GM21390 (cell line): ENCODE measurements at regions not wholly inside any gene's neighbourhood (a gene's known extent, or its start where the extent isn't known, plus 50 kb on each side); places are given as distances from the start of the nearest gene placed in this dataset.

Experiments used
- ATAC-seq: cut with Tn5 transposase; IDR thresholded peaks from one replicate; pipeline ENCODE4 v1.9.1; 2021; ENCODE audit not compliant: unreplicated experiment

GRCh38 chr6:103231181-103231580 is 1628.5 kb downstream of the HACE1 start:
- ATAC-seq, result no peak

- no peak for ATAC-seq
Observed at GRCh38 chr6:103215847-103216246, 1643.9 kb downstream of the HACE1 start.

- no peak for ATAC-seq
Observed at GRCh38 chr6:103210686-103211085, 1649.0 kb downstream of the HACE1 start.

GRCh38 chr6:103198386-103198785 is 1661.3 kb downstream of the HACE1 start:
- ATAC-seq, result no peak

- ATAC-seq, result no peak
Observed at GRCh38 chr6:103193413-103193812, 1666.3 kb downstream of the HACE1 start.

- no peak for ATAC-seq
Observed at GRCh38 chr6:103191391-103192093, 1668.2 kb downstream of the HACE1 start.

GRCh38 chr6:103184776-103185175 is 1674.9 kb downstream of the HACE1 start:
- no peak for ATAC-seq

GRCh38 chr6:103183831-103184411 is 1675.8 kb downstream of the HACE1 start:
- ATAC-seq, result no peak

GRCh38 chr6:103178193-103178592 is 1681.5 kb downstream of the HACE1 start:
- no peak for ATAC-seq

GRCh38 chr6:103177791-103178190 is 1681.9 kb downstream of the HACE1 start:
- ATAC-seq, result no peak

- ATAC-seq, result no peak
Observed at GRCh38 chr6:103175056-103175455, 1684.7 kb downstream of the HACE1 start.

- ATAC-seq, result no peak
Observed at GRCh38 chr6:103167345-103168071, 1692.2 kb downstream of the HACE1 start.

- no peak for ATAC-seq
Observed at GRCh38 chr6:103154779-103155572, 1704.7 kb downstream of the HACE1 start.

- ATAC-seq, result no peak
Observed at GRCh38 chr6:103153016-103153415, 1706.7 kb downstream of the HACE1 start.

- ATAC-seq, result no peak
Observed at GRCh38 chr6:103142902-103143301, 1716.8 kb downstream of the HACE1 start.

- no peak for ATAC-seq
Observed at GRCh38 chr6:103140308-103141027, 1719.3 kb downstream of the HACE1 start.

GRCh38 chr6:103139377-103139776 is 1720.3 kb downstream of the HACE1 start:
- no peak for ATAC-seq

- ATAC-seq, result no peak
Observed at GRCh38 chr6:103124471-103124870, 1731.0 kb downstream of the GRIK2 start.

- peak; percentile 81 for ATAC-seq
Observed at GRCh38 chr6:103122766-103123601, 1729.5 kb downstream of the GRIK2 start.

- no peak for ATAC-seq
Observed at GRCh38 chr6:103119056-103119455, 1725.5 kb downstream of the GRIK2 start.
